GM21529 (cell line): ENCODE measurements at regions not wholly inside any gene's neighbourhood (a gene's known extent, or its start where the extent isn't known, plus 50 kb on each side); places are given as distances from the start of the nearest gene placed in this dataset.
"Not testable (repeated sequence)": the region's sequence is repeated elsewhere in the genome, so short reads cannot be mapped to it uniquely, and the experiment has no call there.

Source experiments
- ATAC-seq: cut with Tn5 transposase; IDR thresholded peaks from one replicate; pipeline ENCODE4 v1.9.1; 2021; ENCODE audit not compliant: unreplicated experiment

DNA sequence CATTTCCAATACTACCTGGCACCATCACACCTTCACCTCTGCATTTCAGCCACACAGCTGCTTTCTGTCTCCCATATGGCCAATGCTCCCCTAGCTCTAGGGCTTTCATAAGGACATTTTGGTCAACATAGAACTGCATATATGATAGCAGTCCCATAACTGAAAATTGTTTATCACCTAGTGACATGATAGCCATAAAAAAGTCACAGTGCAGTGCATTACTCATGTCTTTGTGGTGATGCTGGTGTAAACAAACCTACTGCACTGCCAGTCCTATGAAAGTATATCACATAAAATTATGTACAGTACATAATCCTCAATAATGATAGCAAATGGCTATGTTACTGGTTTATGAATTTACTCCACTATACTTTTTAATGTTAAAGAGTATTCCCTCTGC, 221.0 kb downstream of the NAF1 start:
- ATAC-seq, result no peak

- ATAC-seq, result no peak
These were observed 223.4 kb downstream of the NAF1 start for GRCh38 chr4:162943263-162943662.

DNA sequence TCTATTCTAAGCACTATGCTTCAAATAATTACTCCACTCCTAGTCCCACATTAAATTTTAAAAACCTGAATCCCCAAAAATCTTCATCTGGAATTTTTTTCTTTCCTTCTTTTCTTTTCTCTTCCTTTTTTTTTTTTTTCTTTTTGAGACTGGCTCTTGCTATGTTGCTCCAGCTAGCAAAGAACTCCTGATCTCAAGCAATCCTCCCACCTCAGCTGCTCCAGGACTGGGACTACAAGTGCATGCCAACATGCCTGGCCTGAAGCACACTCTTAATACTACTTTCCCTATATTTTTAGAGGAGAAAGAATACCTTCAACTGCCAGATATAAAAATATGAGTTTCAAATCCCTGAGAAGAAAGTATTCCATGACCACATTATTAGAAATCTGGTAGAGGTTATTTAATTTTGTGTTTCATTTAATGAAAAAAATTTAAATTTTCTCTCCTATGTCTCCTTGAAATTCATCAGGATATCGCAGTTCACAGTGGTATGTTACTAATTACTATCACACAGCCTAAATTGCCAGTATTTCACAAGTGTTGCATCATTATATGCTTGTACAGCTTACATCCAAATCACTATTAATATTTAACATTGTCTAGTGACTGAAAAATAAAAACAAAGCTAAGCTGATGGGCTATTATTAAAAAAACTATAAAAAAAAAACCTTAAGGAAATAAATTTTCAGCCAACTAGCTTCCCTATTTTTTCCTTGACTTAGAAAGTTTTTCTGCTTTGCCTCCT, 227.8 kb downstream of the NAF1 start:
- no peak for ATAC-seq

GRCh38 chr4:162935214-162935613, 231.5 kb downstream of the NAF1 start:
- no peak for ATAC-seq

GRCh38 chr4:162931286-162931685, 235.4 kb downstream of the NAF1 start:
- ATAC-seq, result no peak

DNA sequence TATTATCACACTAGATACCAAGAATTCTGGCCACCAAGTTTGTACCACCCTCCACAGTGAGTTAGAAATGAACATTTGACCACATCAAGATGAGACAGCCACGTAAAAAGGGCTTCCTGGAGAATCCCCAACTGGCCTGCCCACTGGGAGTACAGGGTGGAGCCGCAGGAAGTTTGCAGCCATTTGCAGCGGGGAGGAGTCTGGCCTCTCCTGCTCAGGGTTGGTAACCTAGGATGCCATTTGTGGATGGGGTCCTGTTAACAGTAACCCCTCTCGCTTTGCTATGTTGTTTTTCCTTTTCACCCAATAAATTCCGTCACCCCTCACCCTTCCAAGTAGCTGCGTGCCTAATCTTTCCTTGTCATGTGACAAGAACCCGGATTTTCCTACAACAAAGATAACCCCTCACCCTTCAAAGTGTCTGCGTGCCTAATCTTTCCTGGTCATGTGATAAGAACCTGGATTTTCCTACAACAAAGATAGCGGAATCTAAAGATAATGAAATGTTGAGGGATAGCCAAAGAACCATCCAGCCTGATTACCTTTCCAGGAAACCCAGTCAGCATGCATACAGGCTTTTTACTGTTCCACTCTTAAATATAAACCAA, 245.4 kb downstream of the NAF1 start:
- no peak for ATAC-seq

GRCh38 chr4:162920649-162921048, 246.0 kb downstream of the NAF1 start:
- no peak for ATAC-seq

- no peak for ATAC-seq
These were observed 254.2 kb downstream of the NAF1 start for GRCh38 chr4:162912482-162912881.

GRCh38 chr4:162911349-162911748, 255.3 kb downstream of the NAF1 start:
- ATAC-seq, result no peak

DNA sequence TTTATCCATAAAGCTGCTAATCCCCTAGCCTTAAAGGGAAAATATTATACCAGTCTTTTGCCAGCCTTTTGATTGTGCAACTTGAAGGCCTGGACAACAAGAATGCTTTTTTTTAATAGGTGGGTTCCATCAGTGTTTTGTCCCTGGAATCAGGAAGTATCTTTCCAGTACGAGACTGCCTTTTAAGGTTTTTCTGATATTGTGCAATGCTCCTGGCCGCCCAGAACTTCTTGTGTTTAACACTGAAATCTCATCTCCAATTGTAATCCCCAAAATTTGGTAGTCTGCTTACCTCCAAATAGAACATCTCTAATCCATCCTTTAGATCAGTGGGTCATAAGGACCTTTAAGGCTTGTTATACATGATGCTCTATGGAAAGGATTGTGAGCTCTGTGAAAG, 256.7 kb downstream of the NAF1 start:
- no peak for ATAC-seq

GRCh38 chr4:162894387-162894786, 272.3 kb downstream of the NAF1 start:
- no peak for ATAC-seq

DNA sequence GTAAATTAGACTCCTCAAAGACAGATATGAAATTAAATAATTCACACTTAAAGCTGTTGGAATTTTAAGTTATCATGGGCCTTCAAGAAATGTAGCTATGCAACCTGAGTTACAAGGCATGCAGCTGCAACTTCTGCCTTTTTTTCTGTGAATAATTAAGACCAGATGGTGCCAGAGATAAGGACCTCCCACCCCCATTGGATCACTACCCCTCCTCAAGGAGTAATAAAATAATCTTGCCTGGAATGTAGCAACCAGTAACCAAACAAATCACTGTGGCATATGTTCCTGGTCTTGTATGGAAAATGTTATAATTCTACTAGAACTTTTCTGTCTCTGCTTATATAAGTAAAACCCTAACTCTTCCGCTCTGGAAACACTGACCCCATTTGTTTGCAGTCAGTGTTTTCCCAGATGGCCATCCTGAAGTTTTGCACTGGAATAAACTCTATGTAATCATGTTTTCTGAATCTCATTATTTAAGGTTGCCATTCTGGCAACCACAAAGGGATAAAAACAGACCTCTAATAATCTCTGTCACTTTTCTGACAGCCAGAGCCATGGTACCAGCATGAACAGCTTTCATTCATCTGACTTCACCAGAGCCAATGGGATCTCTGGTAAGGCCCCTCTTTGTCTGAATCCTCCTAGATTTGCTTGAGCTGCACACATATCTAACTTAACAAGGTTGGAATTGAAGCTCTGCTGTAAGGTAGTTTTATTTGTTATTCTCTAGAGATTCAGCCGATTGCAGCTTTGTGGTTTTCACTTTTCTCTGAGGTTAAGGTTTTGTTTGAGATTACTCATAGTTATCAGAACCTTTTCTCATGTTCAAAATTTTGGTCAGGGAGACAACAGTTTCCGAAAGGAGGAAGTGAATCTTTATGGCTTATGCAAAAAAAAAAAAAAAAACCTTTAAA, 274.6 kb downstream of the NAF1 start:
- ATAC-seq, result peak; percentile 100

GRCh38 chr4:162878096-162878495, 288.6 kb downstream of the NAF1 start:
- no peak for ATAC-seq

GRCh38 chr4:162874748-162875147, 291.9 kb downstream of the NAF1 start:
- ATAC-seq, result no peak

GRCh38 chr4:162871990-162872389, 294.7 kb downstream of the NAF1 start:
- ATAC-seq, result no peak

DNA sequence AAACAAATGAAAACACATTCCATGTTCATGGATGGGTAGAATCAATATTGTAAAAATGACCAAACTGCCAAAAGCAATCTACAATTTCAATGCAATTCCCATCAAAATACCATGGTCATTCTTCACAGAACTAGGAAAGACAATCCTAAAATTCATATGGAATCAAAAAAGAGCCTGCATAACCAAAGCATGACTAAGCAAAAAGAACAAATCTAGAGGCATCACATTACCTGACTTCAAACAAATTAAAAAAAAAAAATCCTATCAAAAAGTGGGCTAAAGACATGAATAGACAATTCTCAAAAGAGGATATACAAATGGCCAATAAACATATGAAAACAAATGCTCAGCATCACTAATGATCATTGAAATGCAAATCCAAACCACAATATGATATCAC, 297.5 kb downstream of the NAF1 start:
- no peak for ATAC-seq

DNA sequence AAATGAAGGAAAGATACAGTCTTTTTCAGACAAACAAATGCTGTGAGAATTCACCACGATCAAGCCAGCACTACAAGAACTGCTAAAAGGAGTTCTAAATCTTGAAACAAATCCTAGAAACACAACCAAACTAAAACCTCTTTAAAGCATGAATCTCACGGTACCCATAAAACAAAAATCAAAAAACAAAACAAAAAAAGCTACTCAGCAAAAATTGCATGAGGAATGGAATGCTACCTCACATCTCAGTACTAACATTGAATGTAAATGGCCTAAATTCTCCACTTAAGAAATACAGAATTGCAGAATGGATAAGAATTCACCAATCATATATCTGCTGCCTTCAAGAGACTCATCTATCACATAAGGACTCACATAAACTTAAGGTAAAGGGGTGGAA, 300.1 kb downstream of the NAF1 start:
- ATAC-seq, result no peak

DNA sequence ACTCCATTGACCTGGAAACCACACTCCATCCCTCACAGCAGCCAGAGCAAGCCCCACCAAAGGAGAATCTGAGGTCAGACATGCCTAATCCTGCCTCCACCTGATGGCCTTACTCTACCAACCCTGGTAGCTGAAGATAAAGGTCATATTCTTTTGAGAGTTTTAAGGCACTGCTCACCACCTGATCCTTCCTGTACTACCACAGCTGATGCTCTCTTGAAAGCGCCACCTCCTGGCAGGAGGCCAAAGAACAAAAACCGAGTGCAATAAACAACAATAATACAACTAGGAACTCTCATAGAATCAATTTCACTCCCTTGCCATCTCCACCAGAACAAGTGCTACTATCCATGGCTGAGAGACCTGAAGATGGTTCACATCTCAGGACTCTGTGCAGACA, 301.6 kb downstream of the NAF1 start:
- no peak for ATAC-seq

DNA sequence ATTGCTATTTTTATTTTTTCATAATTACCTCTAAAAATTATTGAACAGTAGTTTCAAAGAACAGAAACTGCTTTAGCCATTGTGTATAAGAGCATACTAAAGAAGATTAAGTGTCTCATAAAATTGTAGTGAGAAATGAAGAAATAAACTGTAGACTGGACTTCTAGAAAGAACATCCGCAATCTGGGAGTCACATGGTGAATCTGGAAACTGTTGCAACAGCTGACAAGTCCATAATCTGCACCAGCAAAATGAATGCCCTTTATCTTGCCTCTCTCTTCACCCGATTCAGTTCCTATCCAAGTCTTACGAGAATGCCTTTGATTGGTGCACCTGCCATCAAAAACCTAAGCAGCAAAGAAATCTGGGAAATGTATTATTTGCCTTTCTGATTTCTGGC, 312.9 kb downstream of the NAF1 start:
- ATAC-seq, result no peak

DNA sequence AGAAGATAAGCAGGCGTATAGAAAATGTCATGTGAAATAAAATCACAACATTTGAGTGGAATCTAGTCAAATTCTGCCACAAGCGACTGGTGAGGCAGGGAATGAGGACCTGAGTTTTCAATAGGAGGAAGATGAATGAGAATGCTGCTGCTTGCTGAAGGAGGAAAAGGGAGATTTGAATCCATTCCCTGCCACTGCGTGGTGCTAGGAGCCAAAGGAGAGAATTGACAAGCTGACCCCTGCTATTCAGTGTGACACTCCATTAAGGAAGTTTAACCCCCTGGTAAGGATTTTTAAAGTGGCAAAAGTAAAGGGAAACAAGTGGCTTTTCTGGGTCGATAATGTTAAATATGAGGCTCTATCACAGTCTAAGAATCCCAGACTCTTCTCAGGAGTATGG, 314.0 kb downstream of the NAF1 start:
- no peak for ATAC-seq

DNA sequence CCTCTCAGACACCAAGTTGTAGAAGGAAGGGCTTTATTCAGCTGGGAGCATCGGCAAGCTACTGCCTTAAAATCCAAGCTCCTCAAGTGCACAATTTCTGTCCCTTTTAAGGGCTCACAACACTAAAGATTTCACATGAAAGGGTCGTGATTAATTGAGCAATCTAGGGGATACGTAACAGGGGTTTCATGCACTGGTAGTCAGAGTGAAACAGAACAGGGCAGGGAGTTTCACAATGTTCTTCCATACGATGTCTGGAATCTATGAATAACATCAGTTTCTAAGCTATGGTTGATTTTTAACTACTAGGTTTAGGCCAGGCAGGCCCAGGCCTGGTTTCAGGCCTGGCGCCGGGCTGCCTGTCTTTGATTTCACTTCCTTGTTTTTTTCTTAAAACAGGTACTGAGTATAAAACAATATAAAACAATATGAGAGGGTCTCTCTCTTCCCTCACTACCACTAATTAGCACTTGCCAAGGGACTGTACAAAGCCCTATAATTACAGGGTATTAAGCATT, 315.4 kb downstream of the NAF1 start:
- ATAC-seq, result not testable (repeated sequence)

GRCh38 chr4:162849937-162850336, 316.8 kb downstream of the NAF1 start:
- no peak for ATAC-seq
